ENCODE measurements at regions not wholly inside any gene's neighbourhood (a gene's known extent, or its start where the extent isn't known, plus 50 kb on each side); places are given as distances from the start of the nearest gene placed in this dataset.

GRCh38 chr3:194536871-194537637 lies 50.3 kb upstream of the ATP13A3 start:
- Histone ChIP-seq H3K27ac (peak overlapping the region in 2 of 4 donors; percentile 26 to 55), H3K36me3 (no peaks in the 10 kb centered on the region), H3K4me3 (no peak overlapping the region), H3K4me1 (peaks cover 0 to 16% (median 2%) of the 10 kb centered on the region in 4 donors), H3K9me3 (peaks cover 0 to 6% (median 0%) of the 10 kb centered on the region in 4 donors), H3K27me3 (no peaks in the 10 kb centered on the region)
- peak in 2 of 3 donors; percentile 84 for DNase-seq
- no peak for TF ChIP-seq POLR2A (IDR thresholded peaks at IDR 0.05)

Data from Peyer's patch (tissue), 4 donors.